H9 (cell line): ENCODE measurements at regions not wholly inside any gene's neighbourhood (a gene's known extent, or its start where the extent isn't known, plus 50 kb on each side); places are given as distances from the start of the nearest gene placed in this dataset.

Source experiments
- DNase-seq: peaks from one replicate; pipeline ENCODE4 v3.0.0-alpha.2; 2017
- H2AFZ ChIP-seq: one replicate; pipeline ENCODE4 v1.6.1; 2013; ENCODE audit warnings: mild to moderate bottlenecking, low read length, control low read depth, moderate library complexity
- H2AK5ac ChIP-seq: 2 replicates; pipeline ENCODE4 v1.6.1; 2013; ENCODE audit warnings: low read length, control low read depth, mixed read lengths; ENCODE audit not compliant: insufficient read length
- H2BK120ac ChIP-seq: one replicate; pipeline ENCODE4 v1.6.1; 2013; ENCODE audit warnings: low read depth, mild to moderate bottlenecking, low read length, control low read depth, inconsistent platforms; ENCODE audit not compliant: poor library complexity, severe bottlenecking
- H2BK12ac ChIP-seq: 2 replicates; pipeline ENCODE4 v1.6.1; 2013; ENCODE audit warnings: low read length, control low read depth, mixed read lengths, low read depth; ENCODE audit not compliant: insufficient read length
- H2BK15ac ChIP-seq: 2 replicates; pipeline ENCODE4 v1.6.1; 2013; ENCODE audit warnings: low read depth, low read length, control low read depth
- H2BK20ac ChIP-seq: one replicate; pipeline ENCODE4 v1.6.1; 2013; ENCODE audit warnings: low read depth, mild to moderate bottlenecking, low read length, control low read depth, inconsistent platforms; ENCODE audit not compliant: poor library complexity, severe bottlenecking
- H2BK5ac ChIP-seq: 2 replicates; pipeline ENCODE4 v1.6.1; 2013; ENCODE audit warnings: low read length, control low read depth, mixed read lengths; ENCODE audit not compliant: insufficient read length
- H3K14ac ChIP-seq: 2 replicates; pipeline ENCODE4 v1.6.1; 2013; ENCODE audit warnings: low read length, control low read depth; ENCODE audit not compliant: insufficient read depth
- H3K18ac ChIP-seq: 2 replicates; pipeline ENCODE4 v1.6.1; 2013; ENCODE audit warnings: low read depth, mild to moderate bottlenecking, mixed read lengths, low read length, control low read depth; ENCODE audit not compliant: insufficient read length
- H3K23ac ChIP-seq: 2 replicates; pipeline ENCODE4 v1.6.1; 2013; ENCODE audit warnings: low read length, control low read depth, mixed read lengths, low read depth; ENCODE audit not compliant: insufficient read length
- H3K23me2 ChIP-seq: 2 replicates; pipeline ENCODE4 v1.6.1; 2013; ENCODE audit warnings: low read depth, mild to moderate bottlenecking, mixed read lengths, low read length, control low read depth; ENCODE audit not compliant: insufficient read length, poor library complexity, severe bottlenecking
- H3K27ac ChIP-seq: 2 replicates; pipeline ENCODE4 v1.5.1; 2013; ENCODE audit warnings: low read length, control low read depth, mixed read lengths, low read depth; ENCODE audit not compliant: insufficient read length
- H3K27me3 ChIP-seq: 2 replicates; pipeline ENCODE4 v1.6.1; 2013; ENCODE audit warnings: low read length, control low read depth, inconsistent platforms; ENCODE audit not compliant: insufficient read depth
- H3K4ac ChIP-seq: 2 replicates; pipeline ENCODE4 v1.6.1; 2013; ENCODE audit warnings: low read depth, mild to moderate bottlenecking, control low read depth, inconsistent platforms, low read length, moderate library complexity
- H3K4me1 ChIP-seq: 2 replicates; pipeline ENCODE4 v1.6.1; 2013; ENCODE audit warnings: low read length, control low read depth, inconsistent platforms; ENCODE audit not compliant: insufficient read depth
- H3K4me2 ChIP-seq: 2 replicates; pipeline ENCODE4 v1.6.1; 2013; ENCODE audit warnings: low read length, control low read depth, mixed read lengths; ENCODE audit not compliant: insufficient read length, insufficient read depth
- H3K56ac ChIP-seq: 2 replicates; pipeline ENCODE4 v1.6.1; 2013; ENCODE audit warnings: low read depth, mild to moderate bottlenecking, mixed read lengths, low read length, control low read depth; ENCODE audit not compliant: insufficient read length
- H3K79me1 ChIP-seq: 2 replicates; pipeline ENCODE4 v1.6.1; 2013; ENCODE audit warnings: low read depth, mild to moderate bottlenecking, moderate library complexity, low read length, control low read depth, inconsistent platforms; ENCODE audit not compliant: insufficient read depth, poor library complexity, severe bottlenecking
- H3K79me2 ChIP-seq: 2 replicates; pipeline ENCODE4 v1.6.1; 2013; ENCODE audit warnings: low read length, control low read depth, inconsistent platforms; ENCODE audit not compliant: insufficient read depth
- H3K9ac ChIP-seq: 2 replicates; pipeline ENCODE4 v1.6.1; 2013; ENCODE audit warnings: low read length, control low read depth, mixed read lengths; ENCODE audit not compliant: insufficient read length; ENCODE audit errors: extremely low read depth
- H3K9me3 ChIP-seq: one replicate; pipeline ENCODE4 v1.6.1; 2013; ENCODE audit warnings: low read depth, low read length, inconsistent platforms; ENCODE audit not compliant: control insufficient read depth
- H3T11ph ChIP-seq: one replicate; pipeline ENCODE4 v1.6.1; 2013; ENCODE audit warnings: mild to moderate bottlenecking, low read length, control low read depth, inconsistent platforms
- H4K20me1 ChIP-seq: one replicate; pipeline ENCODE4 v1.6.1; 2013; ENCODE audit not compliant: control insufficient read depth, insufficient read length, insufficient read depth
- H4K5ac ChIP-seq: 2 replicates; pipeline ENCODE4 v1.6.1; 2013; ENCODE audit warnings: low read depth, mild to moderate bottlenecking, mixed read lengths, low read length, control low read depth; ENCODE audit not compliant: insufficient read length
- H4K8ac ChIP-seq: replicated peaks from 2 replicates; pipeline ENCODE4 v1.6.1; 2013; ENCODE audit warnings: low read length, control low read depth, mixed read lengths, low read depth; ENCODE audit not compliant: insufficient read length
- H4K91ac ChIP-seq: 2 replicates; pipeline ENCODE4 v1.6.1; 2013; ENCODE audit warnings: low read depth, mild to moderate bottlenecking, moderate library complexity, mixed read lengths, low read length, control low read depth; ENCODE audit not compliant: insufficient read length
- H3K27ac Mint-ChIP-seq, 3 experiments: 2 replicates in 2 of 3; 3 replicates in 1 of 3; pipeline ENCODE4 v1.8.0; 2020 to 2021; ENCODE audit warnings: mixed read lengths in 3 of 3, mild to moderate bottlenecking in 1 of 3, moderate library complexity in 1 of 3
- H3K27me3 Mint-ChIP-seq: 2 replicates; pipeline ENCODE4 v1.8.0; 2021; ENCODE audit warnings: low read depth, mild to moderate bottlenecking, moderate library complexity, mixed read lengths
- H3K36me3 Mint-ChIP-seq, 3 experiments: 2 replicates in 2 of 3; 3 replicates in 1 of 3; pipeline ENCODE4 v1.8.0; 2020 to 2021; ENCODE audit warnings: low read depth in 3 of 3, mixed read lengths in 3 of 3; ENCODE audit not compliant: insufficient read depth in 1 of 3
- H3K4me1 Mint-ChIP-seq, 2 experiments: 2 replicates each; pipeline ENCODE4 v1.8.0; 2020; ENCODE audit warnings: mixed read lengths in 2 of 2
- H3K4me3 Mint-ChIP-seq, 2 experiments: 2 replicates in 1 of 2; 3 replicates in 1 of 2; pipeline ENCODE4 v1.8.0; 2020 to 2021; ENCODE audit warnings: mild to moderate bottlenecking in 2 of 2, mixed read lengths in 2 of 2, moderate library complexity in 1 of 2
- H3K9me3 Mint-ChIP-seq, 2 experiments: 2 replicates in 1 of 2; 3 replicates in 1 of 2; pipeline ENCODE4 v1.8.0; 2020; ENCODE audit warnings: mild to moderate bottlenecking in 2 of 2, mixed read lengths in 2 of 2, moderate library complexity in 1 of 2
- WGBS: extraction: QIAGEN DNeasy Blood & Tissue Kit; methylation state at CpG from one replicate; pipeline ENCODE4 v1.1.7; 2013; ENCODE audit warnings: missing lambda C conversion rate, low lambda C conversion rate, mixed read lengths; ENCODE audit not compliant: insufficient read length; ENCODE audit errors: extremely low coverage; 5-methylcytosine and 5-hydroxymethylcytosine counted together
- TF ChIP-seq, protein P1 (sequence below): fragments of 200-600 bp; sonication (generic); conservative IDR thresholded peaks from 3 replicates; pipeline ENCODE4 v1.8.0; 2021; ENCODE audit warnings: antibody characterized with exemption, mild to moderate bottlenecking

DNA sequence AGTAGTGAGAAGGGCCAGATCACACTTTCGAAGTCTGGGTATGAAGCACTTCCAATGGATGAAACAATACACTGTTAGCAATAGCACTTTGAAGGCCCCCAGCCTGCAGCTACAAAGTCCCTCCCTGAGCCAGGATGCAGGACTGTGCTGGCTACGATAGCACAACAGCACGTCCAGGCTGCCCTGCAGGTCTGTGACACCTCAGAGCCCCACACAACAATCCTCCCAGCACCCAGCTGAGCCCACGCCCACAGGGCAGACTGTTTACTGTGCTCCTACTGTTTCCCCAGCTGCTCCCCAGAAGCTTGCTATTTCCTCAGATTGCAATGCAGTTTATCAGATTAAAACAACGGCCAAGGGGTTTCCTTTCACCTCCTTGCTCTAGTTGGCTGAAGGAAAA is 71.4 kb downstream of the HTR5A start:
- Histone ChIP-seq H2BK20ac (no peak overlapping the region), H3K4ac (no peak overlapping the region), H4K91ac (no peak overlapping the region), H3K18ac (no peak overlapping the region), H3K4me2 (no peak overlapping the region), H2BK120ac (no peak overlapping the region), H3K27ac (no peak overlapping the region), H2BK15ac (no peak overlapping the region), H3K56ac (no peak overlapping the region), H3K23me2 (no peaks in the 10 kb centered on the region), H3K14ac (no peak overlapping the region), H3K27me3 (no peaks in the 10 kb centered on the region), H2AFZ (no peak overlapping the region), H3K79me2 (no peaks in the 10 kb centered on the region), H3T11ph (no peak overlapping the region), H3K23ac (no peak overlapping the region), H3K9ac (no peak overlapping the region), H3K9me3 (no peaks in the 10 kb centered on the region), H2BK12ac (no peak overlapping the region), H3K79me1 (no peaks in the 10 kb centered on the region), H4K20me1 (no peaks in the 10 kb centered on the region), H4K8ac (no peak overlapping the region), H4K5ac (no peak overlapping the region), H3K4me1 (no peaks in the 10 kb centered on the region), H2AK5ac (no peak overlapping the region), H2BK5ac (no peak overlapping the region)
- peaks cover 11% of the 10 kb centered on the region for H3K27me3 Mint-ChIP-seq
- no peaks in the 10 kb centered on the region for H3K9me3 Mint-ChIP-seq
- H3K4me3 Mint-ChIP-seq: no peak overlapping the region
- TF ChIP-seq, protein P1, sequence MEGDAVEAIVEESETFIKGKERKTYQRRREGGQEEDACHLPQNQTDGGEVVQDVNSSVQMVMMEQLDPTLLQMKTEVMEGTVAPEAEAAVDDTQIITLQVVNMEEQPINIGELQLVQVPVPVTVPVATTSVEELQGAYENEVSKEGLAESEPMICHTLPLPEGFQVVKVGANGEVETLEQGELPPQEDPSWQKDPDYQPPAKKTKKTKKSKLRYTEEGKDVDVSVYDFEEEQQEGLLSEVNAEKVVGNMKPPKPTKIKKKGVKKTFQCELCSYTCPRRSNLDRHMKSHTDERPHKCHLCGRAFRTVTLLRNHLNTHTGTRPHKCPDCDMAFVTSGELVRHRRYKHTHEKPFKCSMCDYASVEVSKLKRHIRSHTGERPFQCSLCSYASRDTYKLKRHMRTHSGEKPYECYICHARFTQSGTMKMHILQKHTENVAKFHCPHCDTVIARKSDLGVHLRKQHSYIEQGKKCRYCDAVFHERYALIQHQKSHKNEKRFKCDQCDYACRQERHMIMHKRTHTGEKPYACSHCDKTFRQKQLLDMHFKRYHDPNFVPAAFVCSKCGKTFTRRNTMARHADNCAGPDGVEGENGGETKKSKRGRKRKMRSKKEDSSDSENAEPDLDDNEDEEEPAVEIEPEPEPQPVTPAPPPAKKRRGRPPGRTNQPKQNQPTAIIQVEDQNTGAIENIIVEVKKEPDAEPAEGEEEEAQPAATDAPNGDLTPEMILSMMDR: no peak
- H3K27ac Mint-ChIP-seq: no peak overlapping the region
- DNase-seq: no peak
- WGBS: no CpG with 5 or more reads among the region's 5 CpGs
- no peaks in the 10 kb centered on the region for H3K36me3 Mint-ChIP-seq
- H3K4me1 Mint-ChIP-seq: peaks cover 0 to 4% of the 10 kb centered on the region in 2 experiments; a peak in 1 of 4 replicates
